Liver (tissue), 8 donors: ENCODE measurements at regions not wholly inside any gene's neighbourhood (a gene's known extent, or its start where the extent isn't known, plus 50 kb on each side); places are given as distances from the start of the nearest gene placed in this dataset.

Experiments used
- DNase-seq: peaks from one replicate; pipeline ENCODE4 v3.0.0-alpha.2; 2017; ENCODE audit warnings: low spot score
- H3K27ac ChIP-seq, 2 donors: one replicate each; pipeline ENCODE4 v1.7.0; 2013; ENCODE audit warnings: inconsistent platforms in 2 of 2, low read length in 2 of 2, control low read depth in 1 of 2, low read depth in 1 of 2, mild to moderate bottlenecking in 1 of 2
- H3K27me3 ChIP-seq, 4 donors: one replicate each; pipeline versions ENCODE4 v1.6.1 to v1.7.0; 2013; ENCODE audit warnings: low read length in 3 of 4, inconsistent platforms in 1 of 4, mild to moderate bottlenecking in 1 of 4, moderate library complexity in 1 of 4; ENCODE audit not compliant: control insufficient read depth in 4 of 4, insufficient read depth in 4 of 4
- H3K36me3 ChIP-seq, 4 donors: one replicate each; pipeline versions ENCODE4 v1.6.1 to v1.7.0; 2013; ENCODE audit warnings: low read length in 3 of 4, mild to moderate bottlenecking in 3 of 4, low read depth in 1 of 4, moderate library complexity in 1 of 4; ENCODE audit not compliant: control insufficient read depth in 4 of 4, insufficient read depth in 3 of 4
- H3K4me1 ChIP-seq, 4 donors: one replicate each; pipeline versions ENCODE4 v1.6.1 to v1.7.0; 2013; ENCODE audit warnings: low read length in 3 of 4, mild to moderate bottlenecking in 3 of 4, moderate library complexity in 1 of 4; ENCODE audit not compliant: control insufficient read depth in 4 of 4, insufficient read depth in 4 of 4
- H3K4me3 ChIP-seq, 3 donors: one replicate each; pipeline versions ENCODE4 v1.6.1 to v1.7.0; 2013; ENCODE audit warnings: low read length in 3 of 3, control low read depth in 1 of 3, low read depth in 1 of 3, mild to moderate bottlenecking in 1 of 3
- H3K9ac ChIP-seq, 2 donors: one replicate each; pipeline ENCODE4 v1.7.0; 2013; ENCODE audit warnings: low read length in 2 of 2, mild to moderate bottlenecking in 2 of 2, moderate library complexity in 2 of 2, control low read depth in 1 of 2, low read depth in 1 of 2
- H3K9me3 ChIP-seq, 4 donors: one replicate each; pipeline versions ENCODE4 v1.6.1 to v1.7.0; 2013; ENCODE audit warnings: low read length in 3 of 4; ENCODE audit not compliant: control insufficient read depth in 4 of 4
- ATF3 ChIP-seq: IDR thresholded peaks from 2 replicates; pipeline ENCODE4 v1.6.1; 2016; ENCODE audit warnings: antibody characterized with exemption
- CTCF ChIP-seq: fragments of 150-350 bp; IDR thresholded peaks from 2 replicates; pipeline ENCODE4 v1.5.1; 2017; ENCODE audit warnings: improper control_type of control experiment, low read depth, low read length; ENCODE audit not compliant: missing input control
- EGR1 ChIP-seq, 2 donors: IDR thresholded peaks; 2 replicates each; pipeline ENCODE4 v1.6.1; 2016 to 2018; ENCODE audit warnings: antibody characterized with exemption in 2 of 2, low read depth in 2 of 2
- FOXA1 ChIP-seq: IDR thresholded peaks from 2 replicates; pipeline ENCODE4 v1.6.1; 2016; ENCODE audit warnings: antibody characterized with exemption
- FOXA2 ChIP-seq: IDR thresholded peaks from 2 replicates; pipeline ENCODE4 v1.6.1; 2016; ENCODE audit warnings: antibody characterized with exemption
- HNF4A ChIP-seq, 2 donors: conservative IDR thresholded peaks; 2 replicates each; pipeline ENCODE4 v1.6.1; 2016; ENCODE audit warnings: antibody characterized with exemption in 2 of 2, mild to moderate bottlenecking in 2 of 2
- HNF4G ChIP-seq: IDR thresholded peaks from 2 replicates; pipeline ENCODE4 v1.6.1; 2016; ENCODE audit warnings: antibody characterized with exemption
- MAX ChIP-seq: IDR thresholded peaks from 2 replicates; pipeline ENCODE4 v1.6.1; 2016; ENCODE audit warnings: antibody characterized with exemption
- NR2F2 ChIP-seq: IDR thresholded peaks from 2 replicates; pipeline ENCODE4 v1.6.1; 2016; ENCODE audit warnings: antibody characterized with exemption
- RAD21 ChIP-seq, 2 donors: IDR thresholded peaks; 2 replicates each; pipeline ENCODE4 v1.6.1; 2016; ENCODE audit warnings: antibody characterized with exemption in 2 of 2, mild to moderate bottlenecking in 2 of 2
- SP1 ChIP-seq: IDR thresholded peaks from 2 replicates; pipeline ENCODE4 v1.6.1; 2018; ENCODE audit warnings: antibody characterized with exemption, mild to moderate bottlenecking
- TAF1 ChIP-seq: conservative IDR thresholded peaks from 2 replicates; pipeline ENCODE4 v1.6.1; 2016; ENCODE audit warnings: antibody characterized with exemption, mild to moderate bottlenecking
- ZBTB33 ChIP-seq: IDR thresholded peaks from 2 replicates; pipeline ENCODE4 v1.6.1; 2016; ENCODE audit warnings: antibody characterized with exemption
- WGBS: extraction: QIAGEN DNeasy Blood & Tissue Kit; methylation state at CpG from one replicate; pipeline ENCODE4 v1.1.7; 2013; 5-methylcytosine and 5-hydroxymethylcytosine counted together
- donor health status: healthy.
- donor health status: healthy.
- donor health status: healthy.
- donor health status: healthy.
- donor health status: healthy.

GRCh38 chr2:5982193-5982902, 290.2 kb downstream of the SOX11 start:
- no peak overlapping the region for H3K4me3 ChIP-seq
- H3K4me1 ChIP-seq = no peaks in the 10 kb centered on the region
- H3K27me3 ChIP-seq = peaks cover 0 to 2% (median 0%) of the 10 kb centered on the region in 4 donors
- no peaks in the 10 kb centered on the region for H3K36me3 ChIP-seq
- H3K9me3 ChIP-seq = no peaks in the 10 kb centered on the region
- no peak overlapping the region for H3K27ac ChIP-seq
- TF ChIP-seq MAX = no peak
- TF ChIP-seq NR2F2 = no peak
- TF ChIP-seq HNF4G = no peak
- TF ChIP-seq SP1 = no peak
- no peak for TF ChIP-seq RAD21 (IDR thresholded peaks at IDR 0.05)
- no peak for TF ChIP-seq FOXA2
- TF ChIP-seq EGR1 (IDR thresholded peaks at IDR 0.05; ENCODE audit: low read depth in 2 of 2) = no peak
- no peak for TF ChIP-seq ZBTB33
- DNase-seq = no peak
- H3K9ac ChIP-seq = no peak overlapping the region
- WGBS = 77% methylated on average over 16 of the region's 16 CpGs

GRCh38 chr2:5982903-5983265, 290.7 kb downstream of the SOX11 start:
- no peaks in the 10 kb centered on the region for H3K4me1 ChIP-seq
- H3K9ac ChIP-seq = no peak overlapping the region
- H3K27me3 ChIP-seq = peaks cover 0 to 2% (median 0%) of the 10 kb centered on the region in 4 donors
- no peaks in the 10 kb centered on the region for H3K36me3 ChIP-seq
- H3K27ac ChIP-seq = no peak overlapping the region
- no peak overlapping the region for H3K4me3 ChIP-seq
- WGBS = 89% methylated on average over 11 of the region's 11 CpGs
- DNase-seq = no peak
- no peaks in the 10 kb centered on the region for H3K9me3 ChIP-seq
- TF ChIP-seq TAF1 = no peak
- TF ChIP-seq CTCF = no peak
- TF ChIP-seq ATF3 = no peak
- TF ChIP-seq MAX = no peak
- no peak for TF ChIP-seq HNF4A (conservative IDR thresholded peaks at IDR 0.05)
- no peak for TF ChIP-seq FOXA1
- no peak for TF ChIP-seq FOXA2
